Activated T-cell treated with anti-CD3 and anti-CD28 coated beads, Interleukin-2, amount 50 U/mL, for 4 hours (primary cell): ENCODE measurements at regions not wholly inside any gene's neighbourhood (a gene's known extent, or its start where the extent isn't known, plus 50 kb on each side); places are given as distances from the start of the nearest gene placed in this dataset.

Experiments used
- ATAC-seq, 2 donors: fragments of 200-7000 bp; cut with Tn5 transposase; one replicate each; pipeline ENCODE4 v1.10.0; 2021
- DNase-seq: peaks from one replicate; pipeline ENCODE4 v3.0.0-alpha.2; 2020
- H3K27me3 Mint-ChIP-seq: one replicate; pipeline ENCODE4 v1.8.0; 2021; ENCODE audit warnings: low read depth, mixed read lengths
- H3K36me3 Mint-ChIP-seq: one replicate; pipeline ENCODE4 v1.8.0; 2022; ENCODE audit warnings: mixed read lengths; ENCODE audit not compliant: insufficient read depth
- H3K4me1 Mint-ChIP-seq: one replicate; pipeline ENCODE4 v1.8.0; 2021; ENCODE audit warnings: low read depth, mixed read lengths
- H3K4me3 Mint-ChIP-seq: one replicate; pipeline ENCODE4 v1.8.0; 2021; ENCODE audit warnings: mild to moderate bottlenecking, moderate library complexity, mixed read lengths
- H3K9me3 Mint-ChIP-seq: one replicate; pipeline ENCODE4 v1.8.0; 2021; ENCODE audit warnings: mixed read lengths

DNA sequence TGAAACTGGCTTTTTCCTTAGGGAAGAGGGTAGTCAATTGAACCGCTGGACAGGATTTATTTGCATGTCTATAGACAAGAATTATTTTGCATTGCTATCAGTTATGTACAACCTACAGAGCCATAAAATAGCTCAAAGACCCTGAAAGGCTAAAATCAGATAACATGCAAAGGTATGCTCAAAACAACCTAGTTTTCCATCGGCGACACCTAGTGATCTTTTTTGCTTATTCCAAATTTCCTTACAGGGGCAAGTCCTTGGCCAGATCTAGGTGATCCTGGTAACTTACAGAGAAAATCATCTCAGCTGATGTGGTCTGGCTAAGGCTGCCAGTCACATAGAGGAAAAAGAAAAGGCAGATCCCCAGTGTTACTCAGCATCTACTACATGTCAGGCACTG lies 141.2 kb upstream of the RPL38 start:
- H3K4me1 Mint-ChIP-seq: no peaks in the 10 kb centered on the region

GRCh38 chr17:74063439-74063838 lies 140.0 kb upstream of the RPL38 start:
- Mint-ChIP-seq H3K4me3 (no peak overlapping the region), H3K36me3 (no peaks in the 10 kb centered on the region), H3K27me3 (peaks cover 21% of the 10 kb centered on the region), H3K9me3 (no peaks in the 10 kb centered on the region), H3K4me1 (no peaks in the 10 kb centered on the region)
- DNase-seq: no peak
- no peak for ATAC-seq

More for the DNA sequence above, 141.2 kb upstream of the RPL38 start:
- Mint-ChIP-seq H3K4me3 (no peak overlapping the region), H3K36me3 (no peaks in the 10 kb centered on the region), H3K9me3 (no peaks in the 10 kb centered on the region), H3K27me3 (peaks cover 23% of the 10 kb centered on the region)
- DNase-seq: no peak
- ATAC-seq: no peak

DNA sequence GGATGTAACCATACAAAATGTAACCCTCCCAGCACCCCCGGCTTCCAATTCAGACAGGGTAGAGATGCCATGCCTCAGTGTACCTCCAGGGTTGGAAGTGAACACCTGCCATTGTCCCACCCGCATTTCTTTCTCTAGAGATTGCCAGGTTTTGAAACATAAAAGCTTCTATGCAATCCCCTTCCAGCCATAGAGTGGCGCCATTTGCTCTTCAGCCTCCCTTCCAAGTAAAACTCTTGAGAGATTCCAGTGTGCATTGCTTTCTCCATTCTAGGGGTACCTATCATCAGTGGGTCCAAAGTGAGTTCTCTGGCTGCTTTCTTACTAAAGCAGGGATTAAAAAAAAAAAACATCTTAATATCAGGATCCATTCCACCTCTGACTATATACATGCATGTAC lies 133.1 kb upstream of the RPL38 start:
- DNase-seq (no peak), ATAC-seq (no peak)
- Mint-ChIP-seq H3K27me3 (peaks cover 8% of the 10 kb centered on the region), H3K4me3 (no peak overlapping the region), H3K36me3 (no peaks in the 10 kb centered on the region), H3K9me3 (no peaks in the 10 kb centered on the region), H3K4me1 (no peaks in the 10 kb centered on the region)

GRCh38 chr17:74070998-74071679 lies 132.3 kb upstream of the RPL38 start:
- Mint-ChIP-seq H3K36me3 (no peaks in the 10 kb centered on the region), H3K4me1 (no peaks in the 10 kb centered on the region), H3K27me3 (peaks cover 4% of the 10 kb centered on the region), H3K9me3 (no peaks in the 10 kb centered on the region), H3K4me3 (no peak overlapping the region)
- ATAC-seq (no peak), DNase-seq (no peak)

DNA sequence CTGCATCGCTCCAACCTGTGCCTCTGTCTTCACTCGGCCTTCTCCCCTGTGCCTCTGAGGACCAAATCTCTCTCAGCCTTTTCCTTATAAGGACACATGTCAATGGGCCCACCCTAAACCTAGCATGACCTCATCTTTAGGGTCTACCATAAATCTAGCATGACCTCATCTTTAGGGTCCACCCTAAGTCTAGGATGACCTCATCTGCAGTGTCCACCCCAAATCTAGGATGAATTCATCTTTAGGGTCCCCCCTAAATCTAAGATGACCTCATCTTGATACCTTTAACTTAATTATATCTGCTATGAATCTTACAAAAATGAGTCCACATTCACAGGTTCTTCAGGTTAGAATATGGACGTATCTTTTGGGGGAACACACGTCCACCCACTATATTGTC lies 131.1 kb upstream of the RPL38 start:
- no peak for DNase-seq
- no peak overlapping the region for H3K4me3 Mint-ChIP-seq
- no peaks in the 10 kb centered on the region for H3K27me3 Mint-ChIP-seq
- no peaks in the 10 kb centered on the region for H3K9me3 Mint-ChIP-seq
- H3K4me1 Mint-ChIP-seq: no peaks in the 10 kb centered on the region
- ATAC-seq: no peak
- no peaks in the 10 kb centered on the region for H3K36me3 Mint-ChIP-seq

- no peak for DNase-seq
- no peaks in the 10 kb centered on the region for H3K4me1 Mint-ChIP-seq
- no peaks in the 10 kb centered on the region for H3K9me3 Mint-ChIP-seq
- H3K27me3 Mint-ChIP-seq: no peaks in the 10 kb centered on the region
- H3K36me3 Mint-ChIP-seq: no peaks in the 10 kb centered on the region
- H3K4me3 Mint-ChIP-seq: no peak overlapping the region
- ATAC-seq: no peak
These were observed 127.0 kb upstream of the RPL38 start for GRCh38 chr17:74076446-74076845.

GRCh38 chr17:74077231-74077630 lies 126.2 kb upstream of the RPL38 start:
- peaks cover 2% of the 10 kb centered on the region for H3K27me3 Mint-ChIP-seq
- no peaks in the 10 kb centered on the region for H3K9me3 Mint-ChIP-seq
- H3K4me3 Mint-ChIP-seq: no peak overlapping the region
- DNase-seq (no peak), ATAC-seq (no peak)
- H3K4me1 Mint-ChIP-seq: no peaks in the 10 kb centered on the region
- no peaks in the 10 kb centered on the region for H3K36me3 Mint-ChIP-seq

DNA sequence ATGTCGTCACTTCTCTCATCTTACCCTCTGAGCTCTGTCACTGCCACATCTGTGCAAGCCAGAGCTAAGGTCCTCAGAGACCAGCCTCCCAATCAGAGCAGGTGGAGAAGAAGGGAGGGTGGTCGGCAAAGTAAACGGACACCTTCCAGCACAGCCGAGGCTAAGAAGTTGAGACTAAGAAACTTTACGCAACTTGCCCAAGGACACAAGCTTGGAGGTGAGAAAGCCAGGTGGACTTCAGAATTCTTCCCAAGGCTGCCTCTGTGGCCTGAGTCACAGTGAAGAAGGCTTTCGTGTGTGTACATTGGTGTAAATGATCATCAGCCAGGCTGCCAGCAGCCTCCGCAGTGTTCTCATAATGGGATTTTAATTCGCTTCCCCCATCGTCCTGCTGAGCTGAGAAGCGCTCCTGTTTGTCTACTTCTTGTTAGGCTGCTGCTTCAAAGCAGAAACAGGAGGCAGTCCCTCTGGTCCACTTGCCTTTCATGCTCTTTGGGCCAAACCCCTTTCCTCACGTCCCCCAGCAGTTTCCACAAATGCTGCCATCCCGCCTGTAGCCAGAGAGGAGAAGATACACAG lies 125.0 kb upstream of the RPL38 start:
- H3K36me3 Mint-ChIP-seq: no peaks in the 10 kb centered on the region
- ATAC-seq: no peak
- H3K4me1 Mint-ChIP-seq: no peaks in the 10 kb centered on the region
- DNase-seq: no peak
- H3K4me3 Mint-ChIP-seq: no peak overlapping the region
- H3K9me3 Mint-ChIP-seq: no peaks in the 10 kb centered on the region
- H3K27me3 Mint-ChIP-seq: peaks cover 9% of the 10 kb centered on the region

GRCh38 chr17:74079537-74080300 lies 123.8 kb upstream of the RPL38 start:
- H3K36me3 Mint-ChIP-seq: no peaks in the 10 kb centered on the region
- H3K4me3 Mint-ChIP-seq: no peak overlapping the region
- DNase-seq (no peak), ATAC-seq (no peak)
- peaks cover 12% of the 10 kb centered on the region for H3K27me3 Mint-ChIP-seq
- no peaks in the 10 kb centered on the region for H3K4me1 Mint-ChIP-seq
- H3K9me3 Mint-ChIP-seq: peaks cover under 1% of the 10 kb centered on the region

DNA sequence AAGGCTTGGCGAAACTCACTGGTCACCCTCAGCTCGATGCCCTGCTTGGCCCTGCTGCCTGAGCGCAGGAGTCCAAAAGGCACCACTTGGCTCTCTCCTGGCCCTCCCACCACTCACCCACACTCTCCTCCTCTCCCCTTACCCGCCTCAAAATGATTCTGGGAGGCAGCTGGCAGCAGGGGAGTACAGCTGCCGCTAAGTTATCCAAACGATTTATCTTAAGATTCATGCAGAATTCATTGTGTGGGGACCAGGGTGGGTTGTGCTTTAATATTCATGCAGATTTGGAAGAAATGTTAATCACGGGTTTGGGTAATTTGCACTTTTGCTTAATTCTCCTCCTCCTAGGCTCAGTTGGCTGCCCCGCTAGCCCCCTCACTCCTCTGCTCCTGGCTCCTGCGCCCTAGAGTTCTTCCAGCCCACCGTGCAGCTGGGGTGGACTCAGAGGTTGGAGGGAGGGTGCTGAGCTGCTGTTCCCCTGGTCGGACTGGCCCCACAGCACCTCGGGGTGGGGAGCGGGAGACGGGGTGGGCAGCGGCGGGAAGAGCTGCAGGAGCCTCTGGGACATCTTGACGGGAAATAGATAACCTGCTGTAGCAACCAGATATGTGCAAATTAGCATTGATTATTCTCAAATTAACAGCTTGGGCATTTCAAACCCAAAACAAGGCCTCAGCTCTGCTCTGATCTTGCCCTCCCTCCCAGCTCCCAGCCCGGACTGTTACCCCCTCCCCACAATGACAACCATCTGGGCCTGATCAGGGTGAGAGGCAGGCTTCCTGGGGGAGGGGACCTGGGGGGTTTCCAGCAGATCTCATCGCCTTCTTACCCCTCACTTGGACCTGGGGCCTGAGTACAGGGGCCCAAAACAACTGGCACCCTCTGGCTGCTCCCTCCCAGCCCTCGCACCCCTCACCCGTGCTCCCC lies 122.6 kb upstream of the RPL38 start:
- peaks cover 16% of the 10 kb centered on the region for H3K27me3 Mint-ChIP-seq
- H3K36me3 Mint-ChIP-seq: no peaks in the 10 kb centered on the region
- no peak overlapping the region for H3K4me3 Mint-ChIP-seq
- no peaks in the 10 kb centered on the region for H3K4me1 Mint-ChIP-seq
- ATAC-seq (no peak), DNase-seq (no peak)
- peaks cover 11% of the 10 kb centered on the region for H3K9me3 Mint-ChIP-seq

DNA sequence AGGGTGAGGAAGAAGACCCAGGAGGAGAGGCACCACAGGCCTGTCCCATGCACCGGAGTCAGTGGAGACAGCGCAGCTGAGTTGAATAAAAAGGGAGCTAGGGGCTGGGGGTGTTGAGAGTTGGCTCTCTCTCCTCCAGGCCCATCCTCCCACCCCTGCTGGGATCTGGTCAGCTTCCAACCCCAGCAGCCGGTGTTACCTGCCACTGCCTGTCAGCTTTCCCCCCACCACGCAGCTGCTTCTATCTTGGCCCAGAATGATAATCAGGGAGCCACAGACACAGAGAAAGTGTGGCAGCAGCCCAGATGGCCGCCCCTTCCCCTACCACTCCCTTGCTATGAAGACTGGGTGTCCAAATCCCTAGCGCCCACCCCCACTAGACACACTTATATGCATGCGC lies 120.6 kb upstream of the RPL38 start:
- DNase-seq (no peak), ATAC-seq (no peak)
- Mint-ChIP-seq H3K9me3 (peaks cover 11% of the 10 kb centered on the region), H3K4me1 (no peaks in the 10 kb centered on the region), H3K27me3 (peaks cover 17% of the 10 kb centered on the region), H3K4me3 (no peak overlapping the region), H3K36me3 (no peaks in the 10 kb centered on the region)

DNA sequence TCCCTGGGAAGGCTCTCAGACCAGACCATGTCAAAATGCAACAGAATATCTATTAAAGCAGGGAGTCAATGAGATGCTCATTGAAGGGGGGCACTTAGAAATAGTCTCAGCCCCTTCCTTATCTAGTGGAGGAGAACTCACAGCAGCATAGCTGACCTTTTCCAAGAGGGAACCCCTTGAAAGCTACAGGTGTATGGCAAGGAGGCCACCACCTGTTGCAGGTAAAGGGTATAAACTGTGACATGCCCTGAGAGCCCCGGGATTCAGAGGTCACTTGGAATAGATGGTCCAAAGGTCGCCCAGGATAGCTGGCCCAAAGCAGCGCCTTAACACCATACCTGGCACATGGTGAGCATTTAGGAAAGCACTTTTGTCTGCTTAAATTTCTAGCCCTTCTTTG lies 120.2 kb upstream of the RPL38 start:
- Mint-ChIP-seq H3K4me1 (no peaks in the 10 kb centered on the region), H3K36me3 (no peaks in the 10 kb centered on the region), H3K27me3 (peaks cover 22% of the 10 kb centered on the region), H3K4me3 (no peak overlapping the region), H3K9me3 (peaks cover 11% of the 10 kb centered on the region)
- DNase-seq: no peak
- ATAC-seq: no peak

GRCh38 chr17:74085434-74085833 lies 118.0 kb upstream of the RPL38 start:
- ATAC-seq (no peak), DNase-seq (no peak)
- peaks cover 30% of the 10 kb centered on the region for H3K27me3 Mint-ChIP-seq
- H3K36me3 Mint-ChIP-seq: no peaks in the 10 kb centered on the region
- H3K4me3 Mint-ChIP-seq: no peak overlapping the region
- peaks cover 13% of the 10 kb centered on the region for H3K9me3 Mint-ChIP-seq
- no peaks in the 10 kb centered on the region for H3K4me1 Mint-ChIP-seq

DNA sequence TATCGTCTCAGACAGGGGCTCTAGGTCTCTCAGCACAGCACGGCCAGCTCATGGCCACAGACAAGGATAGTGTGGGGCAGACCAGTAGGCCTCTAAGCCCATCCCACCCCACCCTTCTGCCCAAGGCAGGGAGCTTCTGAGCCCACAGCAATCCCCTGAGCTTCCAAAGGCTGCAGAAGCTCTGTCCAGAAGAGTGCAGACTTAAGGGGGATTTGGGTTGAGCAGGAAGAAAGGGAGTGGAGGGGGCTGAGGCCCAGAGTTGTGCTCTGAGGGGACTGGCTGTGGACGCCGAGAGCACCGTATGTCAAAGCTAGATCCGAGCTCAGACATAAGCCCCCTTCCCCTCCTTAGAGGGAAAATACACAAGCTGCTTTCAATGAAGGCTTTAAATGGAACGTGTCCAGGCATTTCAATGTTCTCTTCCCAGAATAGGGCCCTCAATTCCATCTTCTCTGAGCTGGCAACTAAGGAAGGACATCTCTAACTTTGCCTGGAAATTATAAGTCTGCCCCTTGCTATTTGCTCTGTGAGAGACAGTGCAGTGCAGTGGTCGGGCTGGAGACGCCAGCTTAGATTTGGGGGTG lies 116.4 kb upstream of the RPL38 start:
- peaks cover 13% of the 10 kb centered on the region for H3K9me3 Mint-ChIP-seq
- peaks cover 30% of the 10 kb centered on the region for H3K27me3 Mint-ChIP-seq
- no peak overlapping the region for H3K4me3 Mint-ChIP-seq
- ATAC-seq (no peak), DNase-seq (no peak)
- no peaks in the 10 kb centered on the region for H3K36me3 Mint-ChIP-seq
- no peaks in the 10 kb centered on the region for H3K4me1 Mint-ChIP-seq
